ENCODE measurements at regions not wholly inside any gene's neighbourhood (a gene's known extent, or its start where the extent isn't known, plus 50 kb on each side); places are given as distances from the start of the nearest gene placed in this dataset.

- Histone ChIP-seq H3K9me3 (no peaks in the 10 kb centered on the region), H3K27ac (no peak overlapping the region), H3K4me3 (no peak overlapping the region), H3K4me1 (no peaks in the 10 kb centered on the region), H3K27me3 (no peaks in the 10 kb centered on the region), H3K36me3 (no peaks in the 10 kb centered on the region)
- WGBS, 2 donors, result 84 to 86% methylated on average over 4 of the region's 4 CpGs
- no peak for TF ChIP-seq CTCF (IDR thresholded peaks at IDR 0.05)
- no peak for DNase-seq
- intact Hi-C loops (cut with DNase I), result no loop called here
- ATAC-seq, result no peak
- no peak for FAIRE-seq
Measured at GRCh38 chr7:25771491-25771890, 380.5 kb upstream of the NFE2L3 start.

- H3K36me3 ChIP-seq, result no peaks in the 10 kb centered on the region
- FAIRE-seq (no peak), ATAC-seq (no peak), DNase-seq (no peak)
- no peak for TF ChIP-seq CTCF (IDR thresholded peaks at IDR 0.05)
- no peak overlapping the region for H3K27ac ChIP-seq
- WGBS, 2 donors, result 90 to 96% methylated on average over 4 of the region's 4 CpGs
- no peaks in the 10 kb centered on the region for H3K27me3 ChIP-seq
- H3K4me1 ChIP-seq, result no peaks in the 10 kb centered on the region
- intact Hi-C loops (cut with DNase I), result no loop called here
- H3K9me3 ChIP-seq, result no peaks in the 10 kb centered on the region
- no peak overlapping the region for H3K4me3 ChIP-seq
Measured at GRCh38 chr7:25772802-25773201, 379.2 kb upstream of the NFE2L3 start.

GRCh38 chr7:25774675-25775074 lies 377.3 kb upstream of the NFE2L3 start:
- Histone ChIP-seq H3K4me3 (no peak overlapping the region), H3K27ac (no peak overlapping the region), H3K9me3 (no peaks in the 10 kb centered on the region), H3K36me3 (no peaks in the 10 kb centered on the region), H3K27me3 (no peaks in the 10 kb centered on the region), H3K4me1 (no peaks in the 10 kb centered on the region)
- DNase-seq (no peak), ATAC-seq (no peak), FAIRE-seq (no peak)
- intact Hi-C loops (cut with DNase I), result no loop called here
- WGBS, 2 donors, result 98% methylated on average over 1 of the region's 1 CpG
- TF ChIP-seq CTCF (IDR thresholded peaks at IDR 0.05), result no peak

GRCh38 chr7:25775570-25775969 lies 376.4 kb upstream of the NFE2L3 start:
- no peak for TF ChIP-seq CTCF (IDR thresholded peaks at IDR 0.05)
- intact Hi-C loops (cut with DNase I), result no loop called here
- H3K36me3 ChIP-seq, result no peaks in the 10 kb centered on the region
- H3K4me1 ChIP-seq, result no peaks in the 10 kb centered on the region
- DNase-seq (no peak), ATAC-seq (no peak), FAIRE-seq (no peak)
- 86 to 95% methylated on average over 4 of the region's 4 CpGs for WGBS, 2 donors
- no peaks in the 10 kb centered on the region for H3K9me3 ChIP-seq
- H3K27ac ChIP-seq, result no peak overlapping the region
- no peak overlapping the region for H3K4me3 ChIP-seq
- no peaks in the 10 kb centered on the region for H3K27me3 ChIP-seq

- H3K27me3 ChIP-seq, result no peaks in the 10 kb centered on the region
- DNase-seq (no peak), ATAC-seq (no peak), FAIRE-seq (no peak)
- H3K4me1 ChIP-seq, result no peaks in the 10 kb centered on the region
- H3K36me3 ChIP-seq, result no peaks in the 10 kb centered on the region
- intact Hi-C loops (cut with DNase I), result no loop called here
- WGBS, 2 donors, result 81 to 82% methylated on average over 3 of the region's 3 CpGs
- H3K4me3 ChIP-seq, result no peak overlapping the region
- no peaks in the 10 kb centered on the region for H3K9me3 ChIP-seq
- TF ChIP-seq CTCF (IDR thresholded peaks at IDR 0.05), result no peak
- H3K27ac ChIP-seq, result no peak overlapping the region
Measured at GRCh38 chr7:25775999-25776743, 375.8 kb upstream of the NFE2L3 start.
